Neural cell (in vitro differentiated cells): ENCODE measurements at regions not wholly inside any gene's neighbourhood (a gene's known extent, or its start where the extent isn't known, plus 50 kb on each side); places are given as distances from the start of the nearest gene placed in this dataset.

ENCODE experiments used
- H2AFZ ChIP-seq: fragments of 200-600, 300-800 bp; sonication (generic), shearing (Covaris generic); 2 replicates; pipeline ENCODE4 v1.6.0; 2014; ENCODE audit warnings: low read depth, mild to moderate bottlenecking, antibody characterized with exemption, low read length, moderate library complexity
- H3F3A ChIP-seq: fragments of 200-600 bp; shearing (Covaris generic); 2 replicates; pipeline ENCODE4 v1.6.1; 2016; ENCODE audit warnings: mild to moderate bottlenecking, moderate library complexity, mixed read lengths, antibody characterized with exemption, low read length; ENCODE audit not compliant: insufficient read depth, poor library complexity, severe bottlenecking
- H3K27ac ChIP-seq: fragments of 200-600, 300-800 bp; sonication (generic), shearing (Covaris generic); 2 replicates; pipeline ENCODE4 v1.5.1; 2014; ENCODE audit warnings: mild to moderate bottlenecking, low read length, moderate library complexity
- H3K27me3 ChIP-seq: fragments of 300-800, 200-600 bp; sonication (generic), shearing (Covaris generic); 2 replicates; pipeline ENCODE4 v1.6.0; 2014; ENCODE audit warnings: mild to moderate bottlenecking, low read depth, low read length, moderate library complexity; ENCODE audit not compliant: insufficient read depth
- H3K36me3 ChIP-seq: fragments of 300-800, 200-600 bp; sonication (generic), shearing (Covaris generic); 2 replicates; pipeline ENCODE4 v1.5.1; 2014; ENCODE audit warnings: mild to moderate bottlenecking, antibody characterized with exemption, low read length, moderate library complexity; ENCODE audit not compliant: insufficient read depth
- H3K4me2 ChIP-seq: fragments of 300-800, 200-600 bp; sonication (generic), shearing (Covaris generic); 2 replicates; pipeline ENCODE4 v1.6.0; 2014; ENCODE audit warnings: mild to moderate bottlenecking, low read length
- H3K4me3 ChIP-seq: fragments of 300-800, 200-600 bp; sonication (generic), shearing (Covaris generic); 2 replicates; pipeline ENCODE4 v1.5.1; 2014; ENCODE audit warnings: mild to moderate bottlenecking, low read length, moderate library complexity
- H3K79me2 ChIP-seq: fragments of 200-600 bp; shearing (Covaris generic); replicated peaks from 2 replicates; pipeline ENCODE4 v1.6.0; 2014; ENCODE audit warnings: mild to moderate bottlenecking, low read length, moderate library complexity; ENCODE audit not compliant: insufficient read depth
- H3K9ac ChIP-seq: fragments of 300-800, 200-600 bp; sonication (generic), shearing (Covaris generic); 2 replicates; pipeline ENCODE4 v1.6.1; 2016; ENCODE audit warnings: mild to moderate bottlenecking, low read length, mixed read lengths
- H3K9me2 ChIP-seq: fragments of 200-600 bp; shearing (Covaris generic); 2 replicates; pipeline ENCODE4 v1.6.1; 2016; ENCODE audit warnings: mild to moderate bottlenecking, low read length, mixed read lengths; ENCODE audit not compliant: insufficient read depth
- H3K9me3 ChIP-seq: fragments of 200-600, 300-800 bp; sonication (generic), shearing (Covaris generic); 2 replicates; pipeline ENCODE4 v1.6.1; 2016; ENCODE audit warnings: mild to moderate bottlenecking, mixed run types, low read length, moderate library complexity, mixed read lengths
- H4K20me1 ChIP-seq: fragments of 200-600 bp; shearing (Covaris generic); 2 replicates; pipeline ENCODE4 v1.6.1; 2016; ENCODE audit warnings: mild to moderate bottlenecking, mixed run types; ENCODE audit not compliant: insufficient read depth
- EP300 ChIP-seq: fragments of 450-650 bp; conservative IDR thresholded peaks from 2 replicates; pipeline ENCODE4 v1.6.1; 2014; ENCODE audit warnings: antibody characterized with exemption, mild to moderate bottlenecking, moderate library complexity; ENCODE audit not compliant: poor library complexity, severe bottlenecking
- EZH2 ChIP-seq: fragments of 200-600, 300-800 bp; shearing (Covaris generic), sonication (generic); IDR thresholded peaks from 2 replicates; pipeline ENCODE4 v1.6.1; 2014; ENCODE audit warnings: antibody characterized with exemption, low read length, borderline replicate concordance, mild to moderate bottlenecking; ENCODE audit not compliant: insufficient read depth, poor library complexity, severe bottlenecking
- MXI1 ChIP-seq: fragments of 450-650 bp; conservative IDR thresholded peaks from 2 replicates; pipeline ENCODE4 v1.6.1; 2014; ENCODE audit warnings: antibody characterized with exemption, mild to moderate bottlenecking; ENCODE audit not compliant: poor library complexity, severe bottlenecking
- POLR2AphosphoS5 ChIP-seq: IDR thresholded peaks from 2 replicates; pipeline ENCODE4 v1.6.1; 2012
- RAD21 ChIP-seq: fragments of 450-650 bp; conservative IDR thresholded peaks from 2 replicates; pipeline ENCODE4 v1.6.1; 2014; ENCODE audit warnings: antibody characterized with exemption, mild to moderate bottlenecking, moderate library complexity
- SMC3 ChIP-seq: fragments of 450-650 bp; conservative IDR thresholded peaks from 2 replicates; pipeline ENCODE4 v1.6.1; 2014; ENCODE audit warnings: antibody characterized with exemption, mild to moderate bottlenecking, moderate library complexity; ENCODE audit not compliant: poor library complexity
- TAF1 ChIP-seq: IDR thresholded peaks from 2 replicates; pipeline ENCODE4 v1.6.1; 2012; ENCODE audit warnings: low read depth
- TF ChIP-seq, protein P1 (sequence below): fragments of 450-650 bp; IDR thresholded peaks from 2 replicates; pipeline ENCODE4 v1.5.1; 2014; ENCODE audit warnings: antibody characterized with exemption, mild to moderate bottlenecking, moderate library complexity; ENCODE audit not compliant: poor library complexity, severe bottlenecking
- TF ChIP-seq, protein P2 (sequence below): IDR thresholded peaks from 2 replicates; pipeline ENCODE4 v1.6.1; 2012; ENCODE audit warnings: borderline replicate concordance

DNA sequence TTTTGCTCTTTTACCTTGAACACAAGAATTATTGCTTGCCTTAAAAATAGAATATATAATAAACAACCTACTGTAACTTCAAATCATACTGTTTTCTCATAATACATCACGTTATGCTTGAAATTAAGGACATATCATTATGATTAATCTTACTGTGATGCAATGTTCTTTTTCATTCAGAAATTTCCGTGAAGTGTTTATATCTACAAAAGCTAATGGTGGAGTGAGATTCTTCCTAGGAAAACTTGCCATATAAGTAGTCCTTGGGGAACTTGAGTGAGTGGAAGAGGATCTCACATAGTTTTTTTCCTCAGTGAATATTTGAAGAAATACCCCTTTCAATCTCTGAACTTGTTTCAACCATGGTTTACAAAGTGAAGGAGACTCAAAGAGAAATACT is 498.7 kb upstream of the CBLB start:
- no peaks in the 10 kb centered on the region for H3K9me3 ChIP-seq
- H3K27ac ChIP-seq, result no peak overlapping the region
- H3K27me3 ChIP-seq, result no peaks in the 10 kb centered on the region
- H3K79me2 ChIP-seq, result no peaks in the 10 kb centered on the region
- no peak for TF ChIP-seq EZH2
- no peak for TF ChIP-seq POLR2AphosphoS5
- TF ChIP-seq RAD21, result no peak
- TF ChIP-seq SMC3, result no peak
- no peak for TF ChIP-seq MXI1
- no peak for TF ChIP-seq TAF1
- TF ChIP-seq, protein P1, sequence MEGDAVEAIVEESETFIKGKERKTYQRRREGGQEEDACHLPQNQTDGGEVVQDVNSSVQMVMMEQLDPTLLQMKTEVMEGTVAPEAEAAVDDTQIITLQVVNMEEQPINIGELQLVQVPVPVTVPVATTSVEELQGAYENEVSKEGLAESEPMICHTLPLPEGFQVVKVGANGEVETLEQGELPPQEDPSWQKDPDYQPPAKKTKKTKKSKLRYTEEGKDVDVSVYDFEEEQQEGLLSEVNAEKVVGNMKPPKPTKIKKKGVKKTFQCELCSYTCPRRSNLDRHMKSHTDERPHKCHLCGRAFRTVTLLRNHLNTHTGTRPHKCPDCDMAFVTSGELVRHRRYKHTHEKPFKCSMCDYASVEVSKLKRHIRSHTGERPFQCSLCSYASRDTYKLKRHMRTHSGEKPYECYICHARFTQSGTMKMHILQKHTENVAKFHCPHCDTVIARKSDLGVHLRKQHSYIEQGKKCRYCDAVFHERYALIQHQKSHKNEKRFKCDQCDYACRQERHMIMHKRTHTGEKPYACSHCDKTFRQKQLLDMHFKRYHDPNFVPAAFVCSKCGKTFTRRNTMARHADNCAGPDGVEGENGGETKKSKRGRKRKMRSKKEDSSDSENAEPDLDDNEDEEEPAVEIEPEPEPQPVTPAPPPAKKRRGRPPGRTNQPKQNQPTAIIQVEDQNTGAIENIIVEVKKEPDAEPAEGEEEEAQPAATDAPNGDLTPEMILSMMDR, result no peak
- TF ChIP-seq, protein P2, sequence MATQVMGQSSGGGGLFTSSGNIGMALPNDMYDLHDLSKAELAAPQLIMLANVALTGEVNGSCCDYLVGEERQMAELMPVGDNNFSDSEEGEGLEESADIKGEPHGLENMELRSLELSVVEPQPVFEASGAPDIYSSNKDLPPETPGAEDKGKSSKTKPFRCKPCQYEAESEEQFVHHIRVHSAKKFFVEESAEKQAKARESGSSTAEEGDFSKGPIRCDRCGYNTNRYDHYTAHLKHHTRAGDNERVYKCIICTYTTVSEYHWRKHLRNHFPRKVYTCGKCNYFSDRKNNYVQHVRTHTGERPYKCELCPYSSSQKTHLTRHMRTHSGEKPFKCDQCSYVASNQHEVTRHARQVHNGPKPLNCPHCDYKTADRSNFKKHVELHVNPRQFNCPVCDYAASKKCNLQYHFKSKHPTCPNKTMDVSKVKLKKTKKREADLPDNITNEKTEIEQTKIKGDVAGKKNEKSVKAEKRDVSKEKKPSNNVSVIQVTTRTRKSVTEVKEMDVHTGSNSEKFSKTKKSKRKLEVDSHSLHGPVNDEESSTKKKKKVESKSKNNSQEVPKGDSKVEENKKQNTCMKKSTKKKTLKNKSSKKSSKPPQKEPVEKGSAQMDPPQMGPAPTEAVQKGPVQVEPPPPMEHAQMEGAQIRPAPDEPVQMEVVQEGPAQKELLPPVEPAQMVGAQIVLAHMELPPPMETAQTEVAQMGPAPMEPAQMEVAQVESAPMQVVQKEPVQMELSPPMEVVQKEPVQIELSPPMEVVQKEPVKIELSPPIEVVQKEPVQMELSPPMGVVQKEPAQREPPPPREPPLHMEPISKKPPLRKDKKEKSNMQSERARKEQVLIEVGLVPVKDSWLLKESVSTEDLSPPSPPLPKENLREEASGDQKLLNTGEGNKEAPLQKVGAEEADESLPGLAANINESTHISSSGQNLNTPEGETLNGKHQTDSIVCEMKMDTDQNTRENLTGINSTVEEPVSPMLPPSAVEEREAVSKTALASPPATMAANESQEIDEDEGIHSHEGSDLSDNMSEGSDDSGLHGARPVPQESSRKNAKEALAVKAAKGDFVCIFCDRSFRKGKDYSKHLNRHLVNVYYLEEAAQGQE, result no peak
- TF ChIP-seq EP300, result no peak
- no peaks in the 10 kb centered on the region for H3F3A ChIP-seq
- H3K4me3 ChIP-seq, result no peak overlapping the region
- no peaks in the 10 kb centered on the region for H4K20me1 ChIP-seq
- H3K36me3 ChIP-seq, result no peaks in the 10 kb centered on the region
- no peak overlapping the region for H3K9ac ChIP-seq
- H3K9me2 ChIP-seq, result no peaks in the 10 kb centered on the region
- no peak overlapping the region for H3K4me2 ChIP-seq
- no peak overlapping the region for H2AFZ ChIP-seq

DNA sequence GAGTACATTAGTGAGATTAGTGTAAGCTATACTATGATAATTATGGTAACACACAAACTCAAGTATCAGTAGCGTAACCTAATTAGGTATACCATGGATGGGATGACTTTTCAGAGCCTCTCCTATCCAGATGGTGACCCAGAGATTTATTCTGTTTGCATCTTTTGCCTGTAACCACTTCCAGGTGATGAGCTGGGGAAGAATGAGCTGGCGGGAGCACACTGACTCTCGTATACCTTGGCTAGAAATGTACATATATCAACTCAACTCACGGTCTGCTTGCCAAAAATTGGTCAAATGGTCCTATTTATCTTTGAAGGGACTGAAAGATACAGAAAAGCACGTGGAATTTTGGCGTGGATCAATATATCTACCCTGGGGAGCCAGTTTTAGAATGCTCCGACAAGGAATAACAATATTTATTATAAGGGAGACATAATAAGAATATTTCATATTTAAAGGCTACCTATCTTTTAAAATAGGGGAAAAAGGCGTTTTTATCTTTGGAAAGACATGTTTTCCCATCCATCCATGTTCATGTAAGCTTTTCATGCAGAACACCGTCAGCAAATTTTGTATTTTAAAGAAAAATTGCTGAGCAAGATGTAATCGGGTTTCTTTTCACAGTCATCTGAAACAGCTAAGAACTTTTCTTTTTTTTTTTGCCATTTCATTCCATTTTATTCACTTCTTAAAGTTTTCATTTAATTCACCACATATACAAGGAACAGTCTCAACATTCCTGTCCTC is 502.6 kb upstream of the CBLB start:
- Histone ChIP-seq H2AFZ (no peak overlapping the region), H3K4me3 (no peak overlapping the region), H3K79me2 (no peaks in the 10 kb centered on the region), H3K27me3 (no peaks in the 10 kb centered on the region), H3K27ac (no peak overlapping the region), H3K9me3 (no peaks in the 10 kb centered on the region), H3K36me3 (no peaks in the 10 kb centered on the region), H3K9me2 (no peaks in the 10 kb centered on the region), H4K20me1 (no peaks in the 10 kb centered on the region), H3K9ac (no peak overlapping the region), H3K4me2 (no peak overlapping the region), H3F3A (no peaks in the 10 kb centered on the region)
- TF ChIP-seq EZH2, result no peak
- no peak for TF ChIP-seq SMC3
- TF ChIP-seq, protein P2, result no peak
- no peak for TF ChIP-seq TAF1
